ENCODE measurements at regions not wholly inside any gene's neighbourhood (a gene's known extent, or its start where the extent isn't known, plus 50 kb on each side); places are given as distances from the start of the nearest gene placed in this dataset.
"Not testable (repeated sequence)": the region's sequence is repeated elsewhere in the genome, so short reads cannot be mapped to it uniquely, and the experiment has no call there.

GRCh38 chr21:30033441-30033840 is 93.6 kb upstream of the GRIK1 start:
- no peak for DNase-seq (ENCODE audit: low spot score)
- no peak for TF ChIP-seq CTCF (IDR thresholded peaks at IDR 0.05; ENCODE audit: borderline replicate concordance, control extremely low read depth, extremely low read depth, insufficient read depth, missing control alignments)
- in situ Hi-C loops (cut with MboI; ENCODE audit: low sequenced_read_pairs, unreplicated experiment), result no loop called here

- no peak for TF ChIP-seq CTCF (IDR thresholded peaks at IDR 0.05; ENCODE audit: borderline replicate concordance, control extremely low read depth, extremely low read depth, insufficient read depth, missing control alignments)
- in situ Hi-C loops (cut with MboI; ENCODE audit: low sequenced_read_pairs, unreplicated experiment), result no loop called here
- no peak for DNase-seq (ENCODE audit: low spot score)
These were observed 90.6 kb upstream of the GRIK1 start for GRCh38 chr21:30030416-30030815.

- no peak for TF ChIP-seq CTCF (IDR thresholded peaks at IDR 0.05; ENCODE audit: borderline replicate concordance, control extremely low read depth, extremely low read depth, insufficient read depth, missing control alignments)
- no peak for DNase-seq (ENCODE audit: low spot score)
- in situ Hi-C loops (cut with MboI; ENCODE audit: low sequenced_read_pairs, unreplicated experiment), result no loop called here
These were observed 88.7 kb upstream of the GRIK1 start for GRCh38 chr21:30028537-30028936.

- TF ChIP-seq CTCF (IDR thresholded peaks at IDR 0.05; ENCODE audit: borderline replicate concordance, control extremely low read depth, extremely low read depth, insufficient read depth, missing control alignments), result no peak
- in situ Hi-C loops (cut with MboI; ENCODE audit: low sequenced_read_pairs, unreplicated experiment), result no loop called here
- no peak for DNase-seq (ENCODE audit: low spot score)
These were observed 88.2 kb upstream of the GRIK1 start for GRCh38 chr21:30027986-30028385.

GRCh38 chr21:30023056-30023455 is 83.3 kb upstream of the GRIK1 start:
- DNase-seq (ENCODE audit: low spot score); in situ Hi-C loops (cut with MboI; ENCODE audit: low sequenced_read_pairs, unreplicated experiment): not testable (repeated sequence)

GRCh38 chr21:30014886-30015285 is 75.1 kb upstream of the GRIK1 start:
- no peak for TF ChIP-seq CTCF (IDR thresholded peaks at IDR 0.05; ENCODE audit: borderline replicate concordance, control extremely low read depth, extremely low read depth, insufficient read depth, missing control alignments)
- DNase-seq (ENCODE audit: low spot score), result no peak
- in situ Hi-C loops (cut with MboI; ENCODE audit: low sequenced_read_pairs, unreplicated experiment), result no loop called here

GRCh38 chr21:29991624-29992023 is 51.8 kb upstream of the GRIK1 start:
- in situ Hi-C loops (cut with MboI; ENCODE audit: low sequenced_read_pairs, unreplicated experiment), result no loop called here
- TF ChIP-seq CTCF (IDR thresholded peaks at IDR 0.05; ENCODE audit: borderline replicate concordance, control extremely low read depth, extremely low read depth, insufficient read depth, missing control alignments), result no peak
- DNase-seq (ENCODE audit: low spot score), result no peak

All from GM13976 (cell line).